NCI-H2107 treated with DMSO at 0.1 percent for 48 hours (cell line): ENCODE measurements at regions not wholly inside any gene's neighbourhood (a gene's known extent, or its start where the extent isn't known, plus 50 kb on each side); places are given as distances from the start of the nearest gene placed in this dataset.
"Not testable (repeated sequence)": the region's sequence is repeated elsewhere in the genome, so short reads cannot be mapped to it uniquely, and the experiment has no call there.

Experiments
- DNase-seq: peaks from one replicate; lab custom pipeline; 2025; ENCODE audit not compliant: unreplicated experiment; lab: John Stamatoyannopoulos, UW

DNA sequence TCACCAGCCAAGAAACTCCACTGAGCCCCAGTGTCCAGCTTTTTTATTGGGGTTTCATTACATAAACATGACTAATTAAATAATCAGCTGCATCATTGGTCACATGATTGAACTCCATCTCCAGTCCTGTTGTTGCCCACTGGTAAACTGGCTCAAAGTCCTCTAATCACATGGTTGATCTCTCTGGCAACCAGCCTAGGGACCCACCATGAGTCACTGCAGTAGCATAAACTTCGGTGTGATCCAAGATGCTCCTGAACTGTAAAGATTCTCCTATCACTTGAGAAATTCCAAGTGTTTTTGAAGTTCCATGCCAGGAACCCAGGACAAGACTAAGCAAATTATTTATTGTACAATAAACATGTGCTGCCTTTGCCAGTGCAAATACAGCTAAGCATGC is 130.4 kb upstream of the AUTS2 start:
- DNase-seq, result no peak

DNA sequence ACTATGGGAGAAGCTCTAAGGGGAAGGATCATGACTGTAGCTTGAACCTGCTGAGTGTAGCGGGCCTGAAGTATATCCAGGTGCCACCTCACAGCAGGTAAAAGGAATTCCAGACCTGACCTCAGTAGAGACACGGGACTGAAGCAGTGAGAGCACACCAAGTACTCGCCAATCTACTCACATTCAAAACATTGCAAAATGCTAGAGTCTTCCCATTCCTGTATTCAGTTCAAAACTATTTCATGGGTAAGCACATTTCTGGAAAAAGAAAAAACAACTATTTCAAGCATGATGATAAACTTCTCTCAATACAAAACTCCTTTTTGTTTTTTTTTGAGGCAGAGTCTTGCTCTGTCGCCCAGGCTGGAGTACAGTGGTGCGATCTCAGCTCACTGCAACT is 121.9 kb upstream of the AUTS2 start:
- DNase-seq, result no peak

DNA sequence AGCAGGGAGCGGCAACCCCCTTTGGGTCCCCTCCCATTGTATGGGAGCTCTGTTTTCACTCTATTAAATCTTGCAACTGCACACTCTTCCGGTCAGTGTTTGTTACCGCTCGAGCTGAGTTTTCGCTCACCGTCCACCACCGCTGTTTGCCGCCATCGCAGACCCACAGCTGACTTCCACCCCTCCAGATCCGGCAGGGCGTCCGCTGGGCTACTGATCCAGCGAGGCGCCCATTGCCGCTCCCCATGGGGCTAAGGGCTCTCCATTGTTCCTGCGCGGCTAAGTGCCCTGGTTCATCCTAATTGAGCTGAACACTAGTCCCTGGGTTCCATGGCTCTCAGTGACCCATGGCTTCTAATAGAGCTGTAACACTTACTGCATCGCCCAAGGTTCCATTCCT is 115.6 kb upstream of the AUTS2 start:
- no peak for DNase-seq

DNA sequence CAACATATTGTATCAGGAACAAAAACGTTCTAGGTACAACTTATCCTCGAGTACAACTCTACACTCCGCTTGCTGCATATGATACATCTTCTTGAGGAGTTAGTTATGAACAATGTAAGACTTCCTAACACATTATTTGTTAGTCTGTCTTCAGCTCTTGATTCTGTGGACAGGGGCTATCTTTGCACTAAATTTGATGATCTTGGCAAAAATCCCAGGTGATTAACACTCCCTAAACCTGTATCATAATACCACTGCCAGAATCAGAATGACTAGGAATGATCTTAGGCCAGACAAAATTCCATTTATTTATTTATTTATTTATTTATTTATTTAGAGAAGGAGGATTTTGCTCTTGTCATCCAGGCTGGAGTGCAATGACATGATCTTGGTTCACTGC is 108.7 kb upstream of the AUTS2 start:
- DNase-seq, result no peak

DNA sequence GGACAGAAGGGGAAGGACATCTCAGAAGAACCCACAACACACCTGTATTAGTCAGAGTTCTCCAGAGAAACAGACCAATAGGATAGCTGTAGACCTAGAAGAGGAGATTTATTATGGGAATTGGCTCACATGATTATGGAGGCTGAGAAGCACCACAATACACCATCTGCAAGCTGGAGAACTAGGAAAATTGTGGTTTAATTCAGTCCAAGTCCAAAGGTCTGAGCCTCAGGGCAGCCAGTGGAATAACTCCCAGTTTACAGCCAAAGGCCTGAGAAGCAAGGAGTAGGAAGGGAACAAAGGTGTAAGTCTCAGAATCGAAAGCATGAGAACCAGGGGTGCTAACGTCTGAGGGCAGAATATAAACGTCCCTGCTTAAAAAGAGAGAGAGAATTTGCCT is 99.6 kb upstream of the AUTS2 start:
- DNase-seq, result no peak

DNA sequence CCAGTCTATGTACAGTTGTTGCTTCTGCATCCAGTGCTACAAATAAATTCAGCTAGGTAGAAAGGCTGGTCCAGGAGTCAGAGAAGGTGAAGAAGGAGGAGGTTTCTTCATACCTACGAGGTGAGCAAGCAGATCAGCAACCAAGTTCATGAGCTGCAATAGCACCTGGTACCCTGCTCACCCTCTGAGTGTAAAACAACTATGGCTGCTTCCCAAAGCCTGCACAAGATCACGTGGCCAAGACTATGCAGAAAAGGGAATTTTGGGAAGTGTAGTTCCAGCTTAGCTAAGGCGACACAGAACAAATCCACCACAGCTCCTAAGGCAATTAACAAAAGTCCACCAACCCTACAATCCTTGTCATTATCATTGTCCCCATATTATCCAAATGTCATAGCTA is 95.9 kb upstream of the AUTS2 start:
- no peak for DNase-seq

DNA sequence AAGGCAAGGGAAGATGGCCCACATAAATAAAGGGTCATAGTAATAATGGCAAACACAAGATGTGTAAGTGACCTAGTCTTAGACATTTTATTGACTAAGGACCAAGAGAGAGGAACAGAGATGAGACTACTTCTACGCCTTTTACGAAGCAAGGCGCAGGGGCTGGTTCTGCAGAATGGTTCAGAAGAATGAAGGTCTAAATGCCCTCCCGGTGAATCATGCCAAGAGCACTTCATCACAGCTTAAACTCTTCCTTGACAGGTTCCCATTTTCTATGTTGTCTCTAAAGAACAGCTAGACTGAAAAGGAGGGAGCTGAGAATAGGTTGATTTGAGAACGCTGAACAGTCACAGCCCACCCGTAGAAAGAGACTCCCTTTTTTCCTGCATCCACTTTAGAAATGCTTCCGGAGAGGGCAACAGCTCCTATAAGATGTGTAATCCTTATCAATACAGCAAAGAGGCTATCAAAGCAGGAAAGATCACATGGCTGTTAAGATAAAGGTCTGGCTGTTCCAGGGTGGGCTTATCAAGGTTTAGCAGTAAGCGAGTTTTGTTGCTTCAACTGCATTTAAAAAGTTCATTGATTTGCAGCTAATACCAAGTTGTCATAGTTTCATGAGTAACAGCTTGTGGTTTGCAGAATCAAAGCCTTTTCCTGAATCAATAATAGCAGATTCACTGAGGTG is 93.4 kb upstream of the AUTS2 start:
- DNase-seq, result no peak

DNA sequence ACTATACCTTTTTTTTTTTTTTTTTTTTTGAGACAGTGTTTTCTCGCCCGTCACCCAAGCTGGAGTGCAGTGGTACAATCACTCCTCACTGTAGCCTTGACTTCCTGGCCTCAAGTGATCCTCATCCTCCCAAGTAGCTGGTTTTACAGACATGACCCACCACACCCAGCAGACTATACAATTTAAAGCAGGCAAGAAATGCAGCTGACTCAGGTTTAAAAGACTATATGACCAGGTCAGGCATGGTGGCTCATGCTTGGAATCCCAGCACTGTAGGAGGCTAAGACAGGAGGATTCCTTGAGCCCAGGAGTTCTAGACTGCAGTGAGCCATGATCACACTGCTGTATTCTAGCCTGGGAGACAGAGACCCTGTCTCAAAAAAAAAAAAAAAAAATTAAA is 89.5 kb upstream of the AUTS2 start:
- no peak for DNase-seq

DNA sequence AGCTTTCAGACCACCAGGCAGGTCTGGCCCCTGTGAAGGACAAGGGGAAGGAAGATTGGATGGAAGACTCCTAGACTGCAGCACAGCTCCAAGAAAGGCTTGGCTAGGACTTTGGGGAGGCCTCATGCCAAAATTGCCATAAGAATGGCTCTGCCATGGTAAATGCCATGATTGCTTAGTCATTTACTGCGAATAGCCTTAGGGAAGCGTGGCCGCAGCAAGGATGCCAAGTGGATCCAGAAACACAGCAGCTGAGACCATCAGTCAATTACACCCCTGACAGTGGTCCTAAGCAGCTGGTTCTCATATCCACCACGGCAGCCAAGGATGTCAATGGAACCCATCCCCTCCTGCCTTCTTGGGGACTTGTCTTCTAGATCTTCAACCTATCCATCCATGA is 88.2 kb upstream of the AUTS2 start:
- no peak for DNase-seq

DNA sequence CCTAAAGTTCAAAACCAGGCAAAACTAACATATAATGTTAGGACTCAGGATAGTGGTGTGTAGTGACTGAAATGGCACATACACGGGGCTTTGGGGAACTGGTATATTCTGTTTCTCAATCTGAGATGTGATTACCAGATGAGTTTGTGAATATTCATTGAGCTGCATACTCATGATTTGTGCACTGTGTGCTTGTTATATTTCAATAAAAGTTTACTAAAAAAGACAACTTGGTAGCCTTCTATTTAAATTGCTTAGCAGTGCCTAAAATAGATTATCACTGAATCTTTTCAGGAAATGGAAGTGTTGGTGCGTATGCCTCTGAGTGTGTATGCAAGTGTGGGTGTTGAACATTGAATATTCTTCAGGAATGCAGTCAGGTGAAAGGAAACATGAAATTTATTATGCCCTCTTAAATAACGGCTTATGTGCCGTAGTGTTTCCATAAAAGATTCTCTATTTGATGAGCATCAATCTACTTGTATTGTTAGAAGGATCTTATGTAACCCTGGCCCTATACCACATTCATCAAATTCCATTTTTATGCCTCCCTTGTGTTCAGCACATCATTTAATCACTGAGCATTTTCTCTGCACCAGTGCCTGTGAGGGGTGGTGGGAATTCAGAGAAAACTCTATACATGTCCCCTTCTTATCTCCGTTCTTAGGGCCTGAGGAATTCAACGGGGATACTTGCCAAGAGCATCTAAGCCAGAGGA is 82.6 kb upstream of the AUTS2 start:
- DNase-seq, result no peak

DNA sequence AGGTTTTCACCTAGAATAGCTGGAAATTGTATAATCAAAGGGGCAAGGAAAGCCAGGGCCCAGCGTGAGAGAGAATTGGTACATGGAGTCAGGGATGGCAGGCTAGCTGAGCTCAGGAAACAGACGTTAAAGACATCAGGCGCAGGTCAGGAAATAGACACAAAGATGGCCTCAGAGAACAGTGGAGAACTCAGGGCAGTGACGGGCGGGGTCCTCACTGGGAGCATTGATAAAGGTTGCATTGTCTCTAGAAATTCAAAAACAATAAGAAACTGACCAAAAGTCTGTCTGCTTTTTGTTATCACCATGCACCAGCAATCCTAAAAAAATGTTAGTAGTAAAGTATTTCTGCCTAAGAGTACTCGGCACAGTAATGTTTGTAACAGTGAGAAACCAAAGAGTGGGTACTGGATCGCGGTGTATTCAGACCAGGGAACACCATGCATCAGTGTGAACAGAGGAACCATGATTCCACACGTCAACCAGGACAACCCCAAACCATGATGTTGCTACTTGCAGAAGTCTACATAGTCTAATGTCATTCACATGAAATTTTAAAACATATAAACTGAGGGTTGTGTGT is 81.9 kb upstream of the AUTS2 start:
- DNase-seq, result no peak

DNA sequence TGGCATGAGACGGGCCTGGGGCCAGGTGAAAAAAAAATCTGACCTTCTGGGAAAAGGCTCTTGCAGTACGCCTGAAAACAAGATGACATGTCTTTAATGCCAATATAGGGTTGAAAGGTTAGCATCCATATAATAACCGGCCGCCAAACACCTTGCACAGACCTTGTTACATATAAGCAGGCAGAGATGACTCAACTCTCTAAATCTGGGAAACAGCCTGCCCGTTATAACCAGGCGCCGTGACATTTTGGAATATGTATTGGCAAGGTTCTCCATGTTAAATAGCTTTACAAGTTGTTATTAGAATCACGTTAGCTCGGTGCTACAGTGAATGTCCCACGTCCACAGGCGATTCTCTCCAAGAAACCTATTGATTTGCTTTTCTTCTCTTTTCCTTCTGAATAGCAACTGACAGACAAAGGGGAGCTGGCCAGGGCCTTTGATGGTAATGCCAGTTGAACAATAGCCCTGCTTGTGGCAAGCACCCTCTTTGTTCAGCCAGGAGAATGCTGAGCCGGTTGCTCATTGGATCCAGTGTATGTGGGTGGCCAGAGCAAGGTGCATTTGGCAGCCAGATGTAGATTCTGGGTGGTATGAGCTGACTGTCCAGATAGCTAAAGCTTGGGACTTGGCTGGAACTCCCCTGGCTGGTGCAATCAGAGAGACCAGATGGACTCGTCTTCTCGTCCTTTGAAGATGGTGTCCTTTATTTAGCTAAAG is 80.1 kb upstream of the AUTS2 start:
- no peak for DNase-seq

DNA sequence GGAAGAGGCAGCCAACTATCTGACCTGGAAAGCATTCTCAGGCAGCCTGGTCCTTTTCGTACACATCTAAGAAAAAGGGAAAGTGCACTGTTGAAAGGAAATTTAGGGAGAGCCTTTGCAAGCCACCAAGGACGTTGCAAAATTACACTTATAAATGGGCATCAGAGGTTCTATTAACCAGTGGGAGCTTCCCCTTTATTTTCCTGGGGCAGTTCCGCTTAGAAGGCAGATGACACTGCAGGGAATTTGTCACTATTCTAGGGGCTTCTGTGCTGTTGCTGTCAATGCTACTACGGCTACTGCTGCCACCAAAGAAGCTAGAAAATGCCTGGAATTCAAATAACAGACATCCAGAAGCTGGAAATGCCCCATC is 79.6 kb upstream of the AUTS2 start:
- no peak for DNase-seq

DNA sequence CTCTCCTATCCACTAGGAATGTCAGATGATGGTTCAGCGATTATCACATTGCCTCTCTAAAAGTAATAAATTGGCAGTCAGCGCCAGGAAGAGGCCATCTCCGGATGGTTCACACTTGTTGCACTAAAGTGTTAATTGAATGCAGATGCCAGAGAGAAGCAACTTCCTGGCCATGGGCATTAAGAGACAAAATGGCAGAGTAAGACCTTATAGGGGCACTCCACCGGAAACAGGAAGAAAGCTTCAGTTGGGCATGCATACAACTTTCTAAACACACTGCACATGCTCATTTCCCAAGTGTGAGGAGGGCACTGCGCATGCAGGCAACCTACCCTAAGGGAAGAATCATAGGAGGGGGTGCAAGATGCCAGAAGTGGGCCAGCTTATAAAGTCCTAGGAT is 71.7 kb upstream of the AUTS2 start:
- DNase-seq, result no peak

DNA sequence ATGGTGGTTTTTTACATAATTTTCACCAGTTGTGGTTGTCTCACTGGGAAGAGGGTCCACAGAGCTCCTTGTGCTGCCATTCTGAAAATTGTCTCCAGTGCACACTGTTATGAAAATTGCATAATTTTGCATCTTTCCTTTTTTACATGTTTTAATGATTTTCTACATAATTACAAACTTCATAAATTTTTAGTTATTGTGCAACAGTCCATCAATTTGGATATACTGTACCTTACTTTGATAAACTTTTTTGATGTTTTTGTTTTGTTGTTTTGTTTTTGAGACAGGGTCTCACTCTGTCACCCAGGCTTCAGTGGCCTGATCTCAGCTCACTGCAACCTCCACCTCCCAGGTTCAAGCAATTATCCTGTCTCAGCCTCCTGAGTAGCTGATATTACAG is 70.6 kb upstream of the AUTS2 start:
- DNase-seq, result no peak

DNA sequence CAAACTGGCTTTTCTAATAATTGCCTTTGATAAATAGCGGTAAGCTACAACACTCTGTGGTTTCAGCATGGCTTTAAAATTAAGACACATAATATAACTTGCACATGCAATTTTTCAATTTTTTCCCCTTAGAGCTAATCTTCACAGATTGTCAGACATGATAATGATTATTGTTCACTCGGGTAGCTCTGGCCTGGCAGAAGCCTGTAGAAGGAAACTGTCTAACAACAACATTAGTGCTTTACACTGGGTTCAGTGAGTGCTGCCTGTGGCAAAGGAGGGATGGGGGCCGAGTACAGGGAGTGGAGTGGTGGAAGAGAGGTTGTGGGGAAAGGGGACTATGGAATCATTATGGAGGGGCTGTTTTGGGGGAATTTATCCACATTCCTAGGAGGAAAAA is 67.2 kb upstream of the AUTS2 start:
- no peak for DNase-seq

DNA sequence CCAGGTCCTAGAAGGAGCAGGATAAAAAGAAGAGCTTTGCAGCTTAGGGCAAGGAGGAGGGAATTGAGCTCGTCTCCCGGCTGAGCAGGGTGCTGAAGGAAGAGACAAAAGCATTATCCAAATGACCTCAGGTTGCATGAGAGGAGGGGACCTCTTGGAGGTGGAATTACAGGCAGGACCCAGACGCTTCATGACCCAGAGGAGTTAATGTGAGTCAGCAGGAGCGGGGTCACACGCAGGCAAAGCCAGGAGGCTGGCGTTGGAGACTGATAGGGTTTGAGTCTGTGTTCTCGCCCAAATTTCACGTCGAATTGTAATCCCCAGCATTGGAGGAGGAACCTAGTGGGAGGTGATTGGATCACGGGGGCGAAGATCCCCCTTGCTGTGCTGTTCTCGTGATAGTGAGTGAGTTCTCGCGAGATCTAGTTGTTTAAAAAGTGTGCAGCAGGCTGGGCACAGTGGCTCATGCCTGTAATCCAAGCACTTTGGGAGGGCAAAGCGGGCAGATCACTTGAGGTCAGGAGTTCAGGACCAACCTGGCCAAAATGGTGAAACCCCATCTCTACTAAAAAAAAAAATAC is 63.7 kb upstream of the AUTS2 start:
- DNase-seq, result no peak

DNA sequence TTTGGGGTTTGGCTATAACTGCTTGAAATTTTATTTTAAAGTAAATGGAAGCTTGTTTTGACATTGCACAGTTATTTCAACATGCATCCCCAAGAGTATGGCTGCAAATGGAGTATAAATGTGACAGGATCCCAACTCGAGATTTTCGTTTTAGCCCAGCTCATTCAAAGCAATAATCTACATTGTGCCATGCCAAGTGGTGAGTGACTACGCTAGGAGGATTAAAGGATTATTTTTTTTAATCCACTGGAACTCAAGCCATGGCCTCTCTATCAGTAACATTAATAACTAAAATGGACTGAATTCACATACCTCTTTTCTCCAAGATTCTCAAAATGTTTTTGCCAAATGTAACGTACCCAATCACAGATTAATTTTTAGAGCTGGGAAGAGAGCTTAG is 60.6 kb upstream of the AUTS2 start:
- DNase-seq, result no peak

DNA sequence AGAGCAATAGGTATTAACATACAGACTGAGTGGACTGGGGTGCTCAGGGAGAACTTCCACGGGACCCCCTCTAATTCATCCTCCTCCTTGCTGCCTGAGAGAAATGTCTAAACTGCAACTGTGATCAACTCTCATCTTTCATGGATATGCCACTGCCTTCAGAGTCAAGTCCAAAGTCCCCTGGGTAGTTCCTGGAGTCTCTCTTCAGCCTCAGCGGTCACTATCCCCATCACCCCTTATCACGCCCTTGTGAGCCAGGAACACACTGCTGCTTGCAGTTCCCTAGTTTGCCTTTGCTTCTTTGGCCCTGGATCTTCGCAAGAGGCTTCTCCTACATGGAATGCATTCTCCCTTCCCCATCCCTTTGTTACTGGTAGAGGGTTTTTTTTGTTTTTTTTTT is 58.7 kb upstream of the AUTS2 start:
- no peak for DNase-seq

DNA sequence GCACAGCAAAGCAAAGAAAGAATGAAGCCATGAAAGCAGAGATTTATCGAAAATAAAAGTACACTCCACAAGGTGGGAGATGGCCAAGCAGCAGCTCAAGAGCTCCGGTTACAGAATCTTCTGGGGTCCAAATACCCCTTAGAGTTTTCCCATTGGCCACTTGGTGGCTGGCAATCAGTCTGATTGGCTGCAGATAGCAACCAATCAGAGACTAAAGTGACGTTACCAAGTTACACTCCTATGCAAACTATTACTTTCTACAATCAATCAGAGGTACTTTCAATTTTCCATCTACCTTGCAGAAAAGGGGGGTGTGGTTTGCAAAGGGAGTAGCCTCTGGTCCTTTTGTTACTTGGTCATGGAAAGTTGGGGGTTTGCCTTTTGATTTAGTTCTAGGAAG is 58.0 kb upstream of the AUTS2 start:
- no peak for DNase-seq

DNA sequence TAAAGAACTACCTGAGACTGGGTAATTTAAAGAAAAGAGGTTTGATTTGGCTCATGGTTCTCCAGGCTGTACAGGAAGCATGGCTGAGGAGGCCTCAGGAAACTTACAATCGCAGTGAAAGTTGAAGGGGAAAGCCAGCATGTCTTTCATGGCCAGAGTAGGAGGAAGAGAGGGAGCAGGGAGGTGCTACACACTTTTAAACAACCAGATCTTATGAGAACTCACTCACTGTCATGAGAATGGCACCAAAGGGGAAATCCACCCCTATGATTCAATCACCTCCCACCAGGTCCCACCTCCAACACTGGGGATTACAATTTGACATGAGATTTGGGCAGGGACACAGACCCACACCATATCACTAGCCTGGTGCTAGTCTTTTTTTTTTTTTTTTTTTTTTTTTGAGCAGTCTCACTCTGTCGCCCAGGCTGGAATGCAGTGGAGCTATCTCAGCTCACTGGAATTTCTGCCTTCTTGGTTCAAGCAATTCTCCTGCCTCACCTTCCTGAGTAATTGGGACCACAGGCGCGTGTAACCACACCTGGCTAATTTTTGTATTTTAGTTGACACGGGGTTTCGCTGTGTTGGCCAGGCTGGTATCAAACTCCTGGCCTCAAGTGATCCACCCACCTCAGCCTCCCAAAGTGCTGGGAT is 56.4 kb upstream of the AUTS2 start:
- not testable (repeated sequence) for DNase-seq
